HEK293T (cell line): ENCODE measurements at regions not wholly inside any gene's neighbourhood (a gene's known extent, or its start where the extent isn't known, plus 50 kb on each side); places are given as distances from the start of the nearest gene placed in this dataset.

Experiments used
- CTCF ChIA-PET: fragments of 350-600 bp; formaldehyde crosslinking; extraction: SDS; loops from one replicate; lab custom pipeline; 2021; ENCODE audit warnings: antibody characterized with exemption, inconsistent platforms; lab: Yijun Ruan, JAX
- POLR2A ChIA-PET: fragments of 350-600 bp; formaldehyde crosslinking; extraction: SDS; loops from one replicate; lab custom pipeline; 2020; ENCODE audit warnings: antibody characterized with exemption, inconsistent platforms; lab: Yijun Ruan, JAX
- DNase-seq: peaks from one replicate; pipeline ENCODE4 v3.0.0; 2012; ENCODE audit warnings: mixed read lengths; ENCODE audit errors: extremely low spot score
- ARNT ChIP-seq: fragments of 450-650 bp; IDR thresholded peaks from 2 replicates; pipeline ENCODE4 v1.6.1; 2017; ENCODE audit warnings: mild to moderate bottlenecking
- BHLHE40 ChIP-seq: fragments of 450-650 bp; IDR thresholded peaks from 2 replicates; pipeline ENCODE4 v1.6.1; 2016; ENCODE audit warnings: mild to moderate bottlenecking, moderate library complexity, borderline replicate concordance
- CTBP1 ChIP-seq: fragments of 450-650 bp; IDR thresholded peaks from 2 replicates; pipeline ENCODE4 v1.6.1; 2016; ENCODE audit warnings: borderline replicate concordance
- ELF4 ChIP-seq: fragments of 450-650 bp; IDR thresholded peaks from 2 replicates; pipeline ENCODE4 v1.6.1; 2017; ENCODE audit warnings: antibody characterized with exemption
- FOXA1 ChIP-seq: fragments of 450-650 bp; IDR thresholded peaks from 2 replicates; pipeline ENCODE4 v1.6.1; 2016; ENCODE audit warnings: mild to moderate bottlenecking
- FOXK2 ChIP-seq: fragments of 450-650 bp; IDR thresholded peaks from 2 replicates; pipeline ENCODE4 v1.6.1; 2016; ENCODE audit warnings: mild to moderate bottlenecking
- FOXM1 ChIP-seq: fragments of 450-650 bp; IDR thresholded peaks from 2 replicates; pipeline ENCODE4 v1.6.1; 2017; ENCODE audit warnings: mild to moderate bottlenecking, borderline replicate concordance
- HDGF ChIP-seq: fragments of 450-650 bp; IDR thresholded peaks from 2 replicates; pipeline ENCODE4 v1.6.1; 2017; ENCODE audit warnings: antibody characterized with exemption, borderline replicate concordance
- L3MBTL2 ChIP-seq: fragments of 450-650 bp; conservative IDR thresholded peaks from 2 replicates; pipeline ENCODE4 v1.6.1; 2016; ENCODE audit warnings: mild to moderate bottlenecking
- LEF1 ChIP-seq: fragments of 450-650 bp; IDR thresholded peaks from 2 replicates; pipeline ENCODE4 v1.6.1; 2017; ENCODE audit warnings: mild to moderate bottlenecking, borderline replicate concordance
- NFRKB ChIP-seq: fragments of 450-650 bp; IDR thresholded peaks from 2 replicates; pipeline ENCODE4 v1.6.1; 2016; ENCODE audit warnings: mild to moderate bottlenecking, moderate library complexity
- PKNOX1 ChIP-seq: fragments of 450-650 bp; IDR thresholded peaks from 2 replicates; pipeline ENCODE4 v1.6.1; 2016
- SP1 ChIP-seq: fragments of 450-650 bp; IDR thresholded peaks from 2 replicates; pipeline ENCODE4 v1.6.1; 2017
- SUZ12 ChIP-seq: fragments of 450-650 bp; IDR thresholded peaks from 2 replicates; pipeline ENCODE4 v1.6.1; 2016; ENCODE audit warnings: mild to moderate bottlenecking
- TARDBP ChIP-seq: fragments of 450-650 bp; IDR thresholded peaks from 2 replicates; pipeline ENCODE4 v1.6.1; 2016
- ZNF384 ChIP-seq: fragments of 450-650 bp; IDR thresholded peaks from 2 replicates; pipeline ENCODE4 v1.6.1; 2016

GRCh38 chr15:99477791-99478471 is 87.9 kb upstream of the MEF2A start:
- CTCF ChIA-PET, result no interaction called here
- DNase-seq, result no peak
- POLR2A ChIA-PET, result interaction anchor here (1.3 kb wide), 1 partner anchor 10 kb away, joined by 3 read pairs; no protein-coding TSS in a partner anchor
- TF ChIP-seq FOXK2, result no peak
- no peak for TF ChIP-seq LEF1
- no peak for TF ChIP-seq ELF4
- no peak for TF ChIP-seq NFRKB
- no peak for TF ChIP-seq FOXM1
- TF ChIP-seq ARNT, result no peak

GRCh38 chr15:99478977-99479376 is 86.8 kb upstream of the MEF2A start:
- ChIA-PET POLR2A (interaction anchor here (1.3 kb wide), 1 partner anchor 9 kb away, joined by 3 read pairs; no protein-coding TSS in a partner anchor), CTCF (no interaction called here)
- no peak for TF ChIP-seq SUZ12
- TF ChIP-seq L3MBTL2, result no peak
- no peak for TF ChIP-seq PKNOX1
- no peak for TF ChIP-seq FOXA1
- no peak for TF ChIP-seq FOXM1
- no peak for TF ChIP-seq ELF4
- TF ChIP-seq HDGF, result no peak
- TF ChIP-seq CTBP1, result no peak
- TF ChIP-seq ARNT, result no peak
- TF ChIP-seq SP1, result no peak
- no peak for TF ChIP-seq BHLHE40
- TF ChIP-seq LEF1, result no peak
- no peak for TF ChIP-seq NFRKB
- TF ChIP-seq FOXK2, result no peak
- no peak for TF ChIP-seq ZNF384
- no peak for TF ChIP-seq TARDBP

GRCh38 chr15:99480016-99480810 is 85.6 kb upstream of the MEF2A start:
- DNase-seq, result no peak
- CTCF ChIA-PET, result no interaction called here
- no peak for TF ChIP-seq CTBP1
- no peak for TF ChIP-seq TARDBP
- TF ChIP-seq ZNF384, result no peak
- TF ChIP-seq NFRKB, result no peak
- no peak for TF ChIP-seq LEF1
- no peak for TF ChIP-seq PKNOX1
- TF ChIP-seq SUZ12, result no peak
- no peak for TF ChIP-seq FOXA1
- TF ChIP-seq ARNT, result no peak
- TF ChIP-seq FOXM1, result no peak
- no peak for TF ChIP-seq FOXK2
- TF ChIP-seq SP1, result no peak
- no peak for TF ChIP-seq L3MBTL2
- no peak for TF ChIP-seq BHLHE40
- no peak for TF ChIP-seq ELF4
- TF ChIP-seq HDGF, result no peak
- POLR2A ChIA-PET, result no interaction called here

More at GRCh38 chr15:99478977-99479376, 86.8 kb upstream of the MEF2A start:
- DNase-seq, result no peak

- TF ChIP-seq FOXM1 (no peak), BHLHE40 (no peak), HDGF (no peak), PKNOX1 (no peak), L3MBTL2 (no peak), FOXA1 (no peak), FOXK2 (no peak), SP1 (no peak), TARDBP (no peak), ELF4 (no peak), LEF1 (no peak), CTBP1 (no peak), SUZ12 (no peak), ARNT (no peak)
- DNase-seq, result no peak
- POLR2A ChIA-PET, result no interaction called here
- CTCF ChIA-PET, result no interaction called here
Observed at GRCh38 chr15:99481113-99481950, 84.5 kb upstream of the MEF2A start.

- no peak for DNase-seq
- ChIA-PET CTCF (no interaction called here), POLR2A (no interaction called here)
- TF ChIP-seq FOXA1, result no peak
- TF ChIP-seq SUZ12, result no peak
- no peak for TF ChIP-seq L3MBTL2
- TF ChIP-seq SP1, result no peak
- no peak for TF ChIP-seq LEF1
- TF ChIP-seq CTBP1, result no peak
- no peak for TF ChIP-seq FOXM1
- no peak for TF ChIP-seq FOXK2
- no peak for TF ChIP-seq ARNT
- no peak for TF ChIP-seq ZNF384
Observed at GRCh38 chr15:99481951-99482230, 83.9 kb upstream of the MEF2A start.
